CD14-positive monocyte (primary cell): ENCODE measurements at regions not wholly inside any gene's neighbourhood (a gene's known extent, or its start where the extent isn't known, plus 50 kb on each side); places are given as distances from the start of the nearest gene placed in this dataset.

Experiments used
- DNase-seq, 3 donors: peaks; one replicate each; pipeline ENCODE4 v3.0.0-alpha.2; 2011 to 2022
- H2AFZ ChIP-seq: 2 replicates; pipeline ENCODE4 v1.6.0; 2012; ENCODE audit warnings: mild to moderate bottlenecking, low read depth, low read length, inconsistent platforms; ENCODE audit not compliant: insufficient read depth, poor library complexity, severe bottlenecking
- H3K27ac ChIP-seq, 2 donors: 1 replicate in 1 of 2; 2 replicates in 1 of 2; pipeline ENCODE4 v1.5.1; 2012 to 2013; ENCODE audit warnings: low read length in 2 of 2, control low read depth in 1 of 2, inconsistent platforms in 1 of 2, low read depth in 1 of 2, mild to moderate bottlenecking in 1 of 2
- H3K27me3 ChIP-seq, 2 donors: one replicate each; pipeline versions ENCODE4 v1.6.0 to v1.6.1; 2011 to 2013; ENCODE audit warnings: low read length in 2 of 2; ENCODE audit not compliant: control insufficient read depth in 2 of 2, insufficient read depth in 2 of 2
- H3K36me3 ChIP-seq, 2 donors: replicated peaks in 1 of 2; 1 replicate in 1 of 2; 2 replicates in 1 of 2; pipeline versions ENCODE4 v1.5.1 to v1.6.1; 2012 to 2013; ENCODE audit warnings: low read length in 2 of 2, control low read depth in 1 of 2, inconsistent platforms in 1 of 2, mild to moderate bottlenecking in 1 of 2; ENCODE audit not compliant: insufficient read depth in 2 of 2, control insufficient read depth in 1 of 2
- H3K4me1 ChIP-seq, 2 donors: 1 replicate in 1 of 2; 2 replicates in 1 of 2; pipeline versions ENCODE4 v1.5.1 to v1.6.1; 2012 to 2013; ENCODE audit warnings: low read length in 2 of 2, control low read depth in 1 of 2, inconsistent platforms in 1 of 2, mild to moderate bottlenecking in 1 of 2, moderate library complexity in 1 of 2; ENCODE audit not compliant: insufficient read depth in 2 of 2, control insufficient read depth in 1 of 2
- H3K4me2 ChIP-seq: replicated peaks from 2 replicates; pipeline ENCODE3; 2012; ENCODE audit warnings: low read length, moderate library complexity, mild to moderate bottlenecking; ENCODE audit not compliant: poor library complexity, severe bottlenecking; ENCODE audit errors: extremely low read depth
- H3K4me3 ChIP-seq, 3 experiments: fragments of 200-600 bp in 1 of 3; sonication (generic) in 1 of 3; replicated peaks in 1 of 3; 1 replicate in 2 of 3; 2 replicates in 1 of 3; pipeline ENCODE4 v1.5.1; 2011 to 2013; ENCODE audit warnings: low read length in 3 of 3, mild to moderate bottlenecking in 3 of 3, control low read depth in 2 of 3, low read depth in 2 of 3, inconsistent platforms in 1 of 3, moderate library complexity in 1 of 3
- H3K79me2 ChIP-seq: 2 replicates; pipeline ENCODE4 v1.6.0; 2012; ENCODE audit warnings: mild to moderate bottlenecking, control low read depth, inconsistent platforms, low read length, moderate library complexity; ENCODE audit not compliant: insufficient read depth
- H3K9ac ChIP-seq: 2 replicates; pipeline ENCODE4 v1.6.0; 2017; ENCODE audit warnings: low read length, mild to moderate bottlenecking; ENCODE audit not compliant: insufficient read depth, poor library complexity, severe bottlenecking
- H3K9me3 ChIP-seq, 2 donors: replicated peaks in 1 of 2; 1 replicate in 1 of 2; 2 replicates in 1 of 2; pipeline versions ENCODE4 v1.5.1 to v1.6.1; 2012 to 2013; ENCODE audit warnings: low read length in 2 of 2, control low read depth in 1 of 2; ENCODE audit not compliant: control insufficient read depth in 1 of 2, insufficient read depth in 1 of 2
- H4K20me1 ChIP-seq: 2 replicates; pipeline ENCODE4 v1.6.0; 2012; ENCODE audit warnings: mild to moderate bottlenecking, low read length, control low read depth, moderate library complexity; ENCODE audit not compliant: insufficient read depth
- H3K27ac Mint-ChIP-seq, 7 donors: one replicate each; pipeline ENCODE4 v1.8.0; 2020; ENCODE audit warnings: mild to moderate bottlenecking in 7 of 7, mixed read lengths in 7 of 7, moderate library complexity in 6 of 7, inconsistent platforms in 2 of 7
- H3K27me3 Mint-ChIP-seq, 3 donors: one replicate each; pipeline ENCODE4 v1.8.0; 2021 to 2022; ENCODE audit warnings: low read depth in 3 of 3, mild to moderate bottlenecking in 3 of 3, mixed read lengths in 3 of 3, moderate library complexity in 3 of 3, inconsistent platforms in 1 of 3
- H3K36me3 Mint-ChIP-seq, 2 donors: one replicate each; pipeline ENCODE4 v1.8.0; 2020; ENCODE audit warnings: mixed read lengths in 2 of 2, inconsistent platforms in 1 of 2, mild to moderate bottlenecking in 1 of 2
- H3K4me1 Mint-ChIP-seq: one replicate; pipeline ENCODE4 v1.8.0; 2020; ENCODE audit warnings: mild to moderate bottlenecking, mixed read lengths
- H3K4me3 Mint-ChIP-seq, 2 donors: one replicate each; pipeline ENCODE4 v1.8.0; 2020; ENCODE audit warnings: mild to moderate bottlenecking in 2 of 2, mixed read lengths in 2 of 2, moderate library complexity in 1 of 2
- H3K9me3 Mint-ChIP-seq, 7 donors: one replicate each; pipeline ENCODE4 v1.8.0; 2020 to 2022; ENCODE audit warnings: mixed read lengths in 7 of 7, mild to moderate bottlenecking in 6 of 7, moderate library complexity in 6 of 7, inconsistent platforms in 2 of 7
- WGBS: methylation state at CpG from one replicate; pipeline ENCODE4 v1.1.5; 2013; ENCODE audit warnings: missing lambda C conversion rate; ENCODE audit not compliant: insufficient coverage; 5-methylcytosine and 5-hydroxymethylcytosine counted together
- intact Hi-C, 2 donors: fragments of 100-400 bp; cut with micrococcal nuclease; formaldehyde crosslinking; loops; one replicate each; pipeline versions ENCODE4 v1.15.0 to v1.15.1; 2023
- TF ChIP-seq, protein P1 (sequence below): fragments of 200-600 bp; IDR thresholded peaks from one replicate; pipeline ENCODE4 v1.8.0; 2022; ENCODE audit warnings: antibody characterized with exemption, mild to moderate bottlenecking

DNA sequence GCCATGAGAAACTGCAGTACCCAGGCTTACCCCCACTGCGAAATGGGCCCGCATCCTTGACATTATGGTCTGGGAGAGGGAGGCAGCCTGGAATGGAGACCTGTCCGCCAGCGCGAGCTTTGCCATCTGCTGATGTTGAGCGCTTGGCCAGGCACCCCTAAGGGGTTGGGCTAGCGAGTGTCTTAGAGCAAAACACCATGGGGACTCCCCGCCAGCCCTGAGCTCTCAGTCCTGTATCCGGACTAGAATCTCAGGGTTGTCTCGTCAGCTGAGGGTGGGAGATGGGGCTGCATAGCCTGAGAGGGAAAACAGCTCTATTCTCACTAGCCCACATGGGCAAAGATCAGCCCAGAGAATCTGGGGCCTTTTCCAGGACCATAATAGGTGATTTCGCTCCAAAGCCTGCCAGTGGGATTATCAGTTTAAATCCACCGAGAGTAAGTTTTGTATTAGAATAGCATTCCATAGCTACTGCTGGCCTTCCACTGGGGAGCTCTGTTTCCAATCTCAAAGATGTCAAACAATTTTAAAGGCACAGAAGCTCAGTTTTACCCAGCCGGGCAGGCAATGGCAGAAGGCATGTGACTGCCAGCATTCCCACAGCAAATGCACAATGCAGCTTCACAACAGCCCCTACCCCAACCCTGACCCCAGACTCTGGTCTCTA is 167.5 kb upstream of the TPM1 start:
- intact Hi-C loops: no loop called here
- Mint-ChIP-seq H3K9me3 (peaks cover 0 to 2% (median 1%) of the 10 kb centered on the region in 7 donors), H3K27me3 (peaks cover 2 to 3% (median 3%) of the 10 kb centered on the region in 3 donors), H3K4me1 (peaks cover 9% of the 10 kb centered on the region), H3K4me3 (no peak overlapping the region), H3K27ac (no peak overlapping the region), H3K36me3 (no peaks in the 10 kb centered on the region)
- TF ChIP-seq, protein P1, sequence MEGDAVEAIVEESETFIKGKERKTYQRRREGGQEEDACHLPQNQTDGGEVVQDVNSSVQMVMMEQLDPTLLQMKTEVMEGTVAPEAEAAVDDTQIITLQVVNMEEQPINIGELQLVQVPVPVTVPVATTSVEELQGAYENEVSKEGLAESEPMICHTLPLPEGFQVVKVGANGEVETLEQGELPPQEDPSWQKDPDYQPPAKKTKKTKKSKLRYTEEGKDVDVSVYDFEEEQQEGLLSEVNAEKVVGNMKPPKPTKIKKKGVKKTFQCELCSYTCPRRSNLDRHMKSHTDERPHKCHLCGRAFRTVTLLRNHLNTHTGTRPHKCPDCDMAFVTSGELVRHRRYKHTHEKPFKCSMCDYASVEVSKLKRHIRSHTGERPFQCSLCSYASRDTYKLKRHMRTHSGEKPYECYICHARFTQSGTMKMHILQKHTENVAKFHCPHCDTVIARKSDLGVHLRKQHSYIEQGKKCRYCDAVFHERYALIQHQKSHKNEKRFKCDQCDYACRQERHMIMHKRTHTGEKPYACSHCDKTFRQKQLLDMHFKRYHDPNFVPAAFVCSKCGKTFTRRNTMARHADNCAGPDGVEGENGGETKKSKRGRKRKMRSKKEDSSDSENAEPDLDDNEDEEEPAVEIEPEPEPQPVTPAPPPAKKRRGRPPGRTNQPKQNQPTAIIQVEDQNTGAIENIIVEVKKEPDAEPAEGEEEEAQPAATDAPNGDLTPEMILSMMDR: no peak
- Histone ChIP-seq H3K9ac (no peak overlapping the region), H3K4me3 (no peak overlapping the region), H3K4me1 (peaks cover 4 to 8% of the 10 kb centered on the region in 2 donors), H3K4me2 (no peak overlapping the region), H3K27ac (no peak overlapping the region), H4K20me1 (no peaks in the 10 kb centered on the region), H2AFZ (no peak overlapping the region), H3K27me3 (no peaks in the 10 kb centered on the region), H3K79me2 (no peaks in the 10 kb centered on the region), H3K36me3 (no peaks in the 10 kb centered on the region), H3K9me3 (no peaks in the 10 kb centered on the region)
- DNase-seq: no peak
- 92% methylated on average over 10 of the region's 13 CpGs for WGBS

DNA sequence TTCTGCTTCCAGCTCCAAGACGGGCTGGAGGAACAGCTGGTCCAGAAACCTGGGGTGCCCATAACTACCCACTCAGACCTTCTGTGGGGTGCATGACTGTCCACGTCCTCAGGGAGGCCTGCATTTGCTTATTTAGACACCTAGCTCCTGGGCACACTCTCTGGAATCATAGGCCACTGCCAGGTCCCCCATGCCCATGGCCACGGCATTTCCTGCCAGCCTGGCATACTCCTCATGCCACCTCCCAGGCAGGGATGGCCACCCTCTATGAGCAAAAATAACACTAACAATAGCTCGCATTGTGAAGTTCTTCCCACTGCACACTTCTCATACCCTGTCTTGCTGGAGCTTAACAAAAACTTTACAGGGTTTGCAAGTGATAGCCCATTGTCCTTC is 166.9 kb upstream of the TPM1 start:
- Histone ChIP-seq H3K9ac (no peak overlapping the region), H2AFZ (no peak overlapping the region), H3K4me2 (no peak overlapping the region), H3K27me3 (no peaks in the 10 kb centered on the region), H4K20me1 (no peaks in the 10 kb centered on the region), H3K9me3 (no peaks in the 10 kb centered on the region), H3K36me3 (no peaks in the 10 kb centered on the region), H3K4me1 (peaks cover 4 to 12% of the 10 kb centered on the region in 2 donors), H3K79me2 (no peaks in the 10 kb centered on the region), H3K27ac (no peak overlapping the region), H3K4me3 (no peak overlapping the region)
- intact Hi-C loops: no loop called here
- H3K27me3 Mint-ChIP-seq: peaks cover 2 to 3% (median 3%) of the 10 kb centered on the region in 3 donors
- 89% methylated on average over 3 of the region's 4 CpGs for WGBS
- no peak overlapping the region for H3K4me3 Mint-ChIP-seq
- H3K27ac Mint-ChIP-seq: no peak overlapping the region
- peaks cover 13% of the 10 kb centered on the region for H3K4me1 Mint-ChIP-seq
- H3K36me3 Mint-ChIP-seq: no peaks in the 10 kb centered on the region
- H3K9me3 Mint-ChIP-seq: peaks cover 0 to 2% (median under 1%) of the 10 kb centered on the region in 7 donors
- DNase-seq: no peak
- TF ChIP-seq, protein P1: no peak
